8988T (cell line): ENCODE measurements at regions not wholly inside any gene's neighbourhood (a gene's known extent, or its start where the extent isn't known, plus 50 kb on each side); places are given as distances from the start of the nearest gene placed in this dataset.
A peak's percentile ranks its signal among the peaks of the same experiment; 100 is the strongest.
"Not testable (repeated sequence)": the region's sequence is repeated elsewhere in the genome, so short reads cannot be mapped to it uniquely, and the experiment has no call there.

Experiments
- DNase-seq: peaks from one replicate; pipeline ENCODE4 v3.0.0; 2011

GRCh38 chr7:54901840-54902239 lies 117.0 kb upstream of the EGFR start:
- no peak for DNase-seq

- no peak for DNase-seq
These were observed 114.7 kb upstream of the EGFR start for GRCh38 chr7:54904130-54904529.

- DNase-seq, result no peak
These were observed 113.8 kb upstream of the EGFR start for GRCh38 chr7:54904986-54905385.

GRCh38 chr7:54906963-54907362 lies 111.9 kb upstream of the EGFR start:
- no peak for DNase-seq

- DNase-seq, result no peak
These were observed 110.8 kb upstream of the EGFR start for GRCh38 chr7:54907981-54908380.

- DNase-seq, result no peak
These were observed 109.9 kb upstream of the EGFR start for GRCh38 chr7:54908760-54909438.

- no peak for DNase-seq
These were observed 102.8 kb upstream of the EGFR start for GRCh38 chr7:54915870-54916598.

- no peak for DNase-seq
These were observed 101.0 kb upstream of the EGFR start for GRCh38 chr7:54917613-54918391.

- no peak for DNase-seq
These were observed 97.7 kb upstream of the EGFR start for GRCh38 chr7:54921116-54921515.

- DNase-seq, result no peak
These were observed 87.3 kb upstream of the EGFR start for GRCh38 chr7:54931532-54931931.

GRCh38 chr7:54932818-54933543 lies 85.8 kb upstream of the EGFR start:
- peak; percentile 31 for DNase-seq

GRCh38 chr7:54933643-54934042 lies 85.2 kb upstream of the EGFR start:
- no peak for DNase-seq

- DNase-seq, result no peak
These were observed 78.1 kb upstream of the EGFR start for GRCh38 chr7:54940748-54941147.

GRCh38 chr7:54944179-54944578 lies 74.6 kb upstream of the EGFR start:
- no peak for DNase-seq

- no peak for DNase-seq
These were observed 72.5 kb upstream of the EGFR start for GRCh38 chr7:54946271-54946670.

- DNase-seq, result no peak
These were observed 72.1 kb upstream of the EGFR start for GRCh38 chr7:54946764-54947163.

- no peak for DNase-seq
These were observed 71.6 kb upstream of the EGFR start for GRCh38 chr7:54947266-54947665.

- not testable (repeated sequence) for DNase-seq
These were observed 69.3 kb upstream of the EGFR start for GRCh38 chr7:54949514-54949913.

GRCh38 chr7:54955296-54955695 lies 63.5 kb upstream of the EGFR start:
- no peak for DNase-seq

GRCh38 chr7:54955696-54956420 lies 63.0 kb upstream of the EGFR start:
- DNase-seq, result no peak

- DNase-seq, result no peak
These were observed 62.0 kb upstream of the EGFR start for GRCh38 chr7:54956865-54957264.

- no peak for DNase-seq
These were observed 58.3 kb upstream of the EGFR start for GRCh38 chr7:54960517-54960916.

- no peak for DNase-seq
These were observed 57.4 kb upstream of the EGFR start for GRCh38 chr7:54961391-54961790.
